Left lobe of liver (tissue), 2 donors: ENCODE measurements at regions not wholly inside any gene's neighbourhood (a gene's known extent, or its start where the extent isn't known, plus 50 kb on each side); places are given as distances from the start of the nearest gene placed in this dataset.
"Not testable (repeated sequence)": the region's sequence is repeated elsewhere in the genome, so short reads cannot be mapped to it uniquely, and the experiment has no call there.

ENCODE experiments used
- ATAC-seq: fragments of 200-7000 bp; cut with Tn5 transposase; one replicate; pipeline ENCODE4 v1.9.1; 2020; ENCODE audit warnings: mild to moderate bottlenecking, moderate library complexity
- DNase-seq: peaks from one replicate; pipeline ENCODE4 v3.0.0-alpha.2; 2020; ENCODE audit warnings: low spot score
- donor health status: DM: no; HTN: no; CAD: no; lungs with moderate emphysema.
- donor health status: DM: no; HTN: yes; CAD: no.

- no peak for DNase-seq
- ATAC-seq, result no peak
Observed at GRCh38 chr14:98916476-98916875, 355.5 kb downstream of the BCL11B start.

GRCh38 chr14:98919434-98919833 lies 352.6 kb downstream of the BCL11B start:
- no peak for ATAC-seq
- no peak for DNase-seq

GRCh38 chr14:98921306-98921705 lies 350.7 kb downstream of the BCL11B start:
- not testable (repeated sequence) for ATAC-seq, DNase-seq

GRCh38 chr14:98923596-98923995 lies 348.4 kb downstream of the BCL11B start:
- ATAC-seq (no peak), DNase-seq (no peak)

- ATAC-seq (no peak), DNase-seq (no peak)
Observed at GRCh38 chr14:98924046-98924445, 348.0 kb downstream of the BCL11B start.

GRCh38 chr14:98925354-98926040 lies 346.5 kb downstream of the BCL11B start:
- ATAC-seq (no peak), DNase-seq (no peak)

GRCh38 chr14:98926146-98926545 lies 345.9 kb downstream of the BCL11B start:
- DNase-seq (no peak), ATAC-seq (no peak)

GRCh38 chr14:98926801-98927200 lies 345.2 kb downstream of the BCL11B start:
- ATAC-seq, result no peak
- DNase-seq, result no peak

GRCh38 chr14:98927986-98928385 lies 344.0 kb downstream of the BCL11B start:
- DNase-seq (no peak), ATAC-seq (no peak)

GRCh38 chr14:98928418-98928817 lies 343.6 kb downstream of the BCL11B start:
- ATAC-seq, result no peak
- DNase-seq, result no peak

GRCh38 chr14:98931126-98931525 lies 340.9 kb downstream of the BCL11B start:
- DNase-seq, result no peak
- no peak for ATAC-seq

GRCh38 chr14:98931911-98932310 lies 340.1 kb downstream of the BCL11B start:
- DNase-seq (no peak), ATAC-seq (no peak)

GRCh38 chr14:98932431-98933325 lies 339.3 kb downstream of the BCL11B start:
- DNase-seq, result no peak
- no peak for ATAC-seq

GRCh38 chr14:98934569-98934968 lies 337.4 kb downstream of the BCL11B start:
- DNase-seq, ATAC-seq: not testable (repeated sequence)

- no peak for DNase-seq
- no peak for ATAC-seq
Observed at GRCh38 chr14:98935921-98936320, 336.1 kb downstream of the BCL11B start.

- DNase-seq (no peak), ATAC-seq (no peak)
Observed at GRCh38 chr14:98937021-98937420, 335.0 kb downstream of the BCL11B start.

- no peak for ATAC-seq
Observed at GRCh38 chr14:98937712-98938505, 334.1 kb downstream of the BCL11B start.

GRCh38 chr14:98940693-98941437 lies 331.1 kb downstream of the BCL11B start:
- ATAC-seq (no peak), DNase-seq (no peak)

More at GRCh38 chr14:98937712-98938505, 334.1 kb downstream of the BCL11B start:
- no peak for DNase-seq

- DNase-seq (no peak), ATAC-seq (no peak)
Observed at GRCh38 chr14:98941481-98941880, 330.5 kb downstream of the BCL11B start.

GRCh38 chr14:98943907-98944306 lies 328.1 kb downstream of the BCL11B start:
- ATAC-seq, result no peak
- DNase-seq, result no peak

- DNase-seq (no peak), ATAC-seq (no peak)
Observed at GRCh38 chr14:98944989-98945388, 327.0 kb downstream of the BCL11B start.
